ACC112 (cell line): ENCODE measurements at regions not wholly inside any gene's neighbourhood (a gene's known extent, or its start where the extent isn't known, plus 50 kb on each side); places are given as distances from the start of the nearest gene placed in this dataset.
"Not testable (repeated sequence)": the region's sequence is repeated elsewhere in the genome, so short reads cannot be mapped to it uniquely, and the experiment has no call there.

Experiments used
- H2AFZ ChIP-seq: fragments of 200-600 bp; sonication (generic); one replicate; pipeline ENCODE4 v1.6.0; 2017; ENCODE audit warnings: antibody characterized with exemption, low read length; ENCODE audit not compliant: unreplicated experiment
- H3K27ac ChIP-seq: fragments of 200-600 bp; sonication (generic); 2 replicates; pipeline ENCODE4 v1.5.1; 2014; ENCODE audit warnings: low read depth, mild to moderate bottlenecking, antibody characterized with exemption, low read length, moderate library complexity
- H3K27me3 ChIP-seq: fragments of 200-600 bp; sonication (generic); 2 replicates; pipeline ENCODE4 v1.6.1; 2014; ENCODE audit warnings: mild to moderate bottlenecking, antibody characterized with exemption, low read length, moderate library complexity, mixed read lengths; ENCODE audit not compliant: insufficient read depth
- H3K36me3 ChIP-seq: fragments of 200-600 bp; sonication (generic); 2 replicates; pipeline ENCODE4 v1.6.1; 2016; ENCODE audit warnings: mild to moderate bottlenecking, antibody characterized with exemption, low read length, moderate library complexity, mixed read lengths; ENCODE audit not compliant: insufficient read depth
- H3K4me1 ChIP-seq: fragments of 200-600 bp; sonication (generic); one replicate; pipeline ENCODE4 v1.6.1; 2016; ENCODE audit warnings: low read length, mixed read lengths; ENCODE audit not compliant: insufficient read depth, unreplicated experiment, control insufficient read depth
- H3K4me3 ChIP-seq: fragments of 200-600 bp; sonication (generic); 2 replicates; pipeline ENCODE4 v1.5.1; 2014; ENCODE audit warnings: mild to moderate bottlenecking, low read depth, low read length
- H3K79me2 ChIP-seq: fragments of 200-600 bp; sonication (generic); one replicate; pipeline ENCODE4 v1.6.0; 2016; ENCODE audit warnings: low read length; ENCODE audit not compliant: control insufficient read depth, unreplicated experiment, insufficient read depth

DNA sequence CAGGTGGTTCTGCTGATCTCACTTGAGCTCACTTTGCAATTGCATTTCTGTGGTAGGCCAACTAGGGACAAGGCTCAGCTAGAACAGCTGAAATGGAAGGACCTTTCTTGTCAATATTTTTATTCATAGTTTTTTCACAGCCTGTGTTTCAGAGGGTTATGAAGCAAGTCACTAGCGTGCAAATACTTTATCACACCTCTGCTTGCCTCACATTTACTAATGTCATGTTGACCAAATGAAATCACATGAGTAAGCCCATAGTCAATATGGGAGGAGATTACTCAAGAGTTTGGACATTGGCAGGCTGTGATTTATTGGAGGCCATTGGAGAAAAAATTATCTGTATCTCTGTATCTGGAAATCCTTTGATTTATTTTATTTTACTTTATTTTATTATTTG, 628.3 kb upstream of the EPHA5 start:
- peaks cover 7% of the 10 kb centered on the region for H3K4me1 ChIP-seq
- no peak overlapping the region for H2AFZ ChIP-seq
- no peaks in the 10 kb centered on the region for H3K79me2 ChIP-seq
- H3K27me3 ChIP-seq = no peaks in the 10 kb centered on the region
- no peak overlapping the region for H3K27ac ChIP-seq
- H3K4me3 ChIP-seq = no peak overlapping the region
- H3K36me3 ChIP-seq = no peaks in the 10 kb centered on the region

DNA sequence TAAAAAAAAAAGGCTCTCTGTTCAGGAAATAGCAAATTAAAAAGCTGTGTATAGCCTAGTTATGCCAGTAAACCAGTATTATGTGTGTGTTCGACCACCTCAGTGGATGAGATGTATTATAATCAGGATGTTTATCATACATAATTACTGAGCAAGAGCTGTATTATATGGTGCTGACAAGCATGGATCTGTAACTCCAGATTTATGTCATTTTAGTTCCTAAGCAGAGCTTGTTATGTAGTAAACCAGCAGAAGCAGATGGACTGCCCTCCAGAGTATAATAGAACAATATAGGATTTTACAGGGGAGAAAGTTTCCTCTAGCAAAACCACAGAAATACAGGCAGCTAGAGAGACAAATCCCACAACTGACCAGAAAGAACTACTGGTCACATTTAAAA, 627.4 kb upstream of the EPHA5 start:
- Histone ChIP-seq H3K27me3 (no peaks in the 10 kb centered on the region), H3K27ac (no peak overlapping the region), H3K79me2 (no peaks in the 10 kb centered on the region), H2AFZ (no peak overlapping the region), H3K4me3 (no peak overlapping the region), H3K4me1 (peaks cover 7% of the 10 kb centered on the region), H3K36me3 (no peaks in the 10 kb centered on the region)

DNA sequence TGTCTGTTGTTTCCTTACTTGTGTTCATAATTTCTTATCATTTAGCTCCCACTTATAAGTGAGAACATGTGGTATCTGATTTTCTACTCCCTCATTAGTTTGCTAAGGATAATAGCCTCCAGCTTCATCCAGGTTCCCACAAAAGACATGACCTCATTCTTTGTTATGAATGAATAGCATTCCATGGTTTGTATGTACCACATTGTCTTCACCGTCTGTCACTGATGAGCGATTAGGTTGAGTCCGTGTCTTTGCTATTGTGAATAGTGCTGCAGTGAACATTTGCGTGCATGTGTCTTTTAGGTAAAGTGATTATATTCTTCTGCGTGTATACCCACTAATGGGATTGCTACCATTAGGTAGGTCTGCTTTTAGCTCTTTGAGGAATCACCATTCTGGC, 624.3 kb upstream of the EPHA5 start:
- no peaks in the 10 kb centered on the region for H3K27me3 ChIP-seq
- H3K4me3 ChIP-seq = no peak overlapping the region
- no peaks in the 10 kb centered on the region for H3K79me2 ChIP-seq
- H2AFZ ChIP-seq = no peak overlapping the region
- H3K36me3 ChIP-seq = no peaks in the 10 kb centered on the region
- H3K4me1 ChIP-seq = peaks cover 1% of the 10 kb centered on the region
- no peak overlapping the region for H3K27ac ChIP-seq

DNA sequence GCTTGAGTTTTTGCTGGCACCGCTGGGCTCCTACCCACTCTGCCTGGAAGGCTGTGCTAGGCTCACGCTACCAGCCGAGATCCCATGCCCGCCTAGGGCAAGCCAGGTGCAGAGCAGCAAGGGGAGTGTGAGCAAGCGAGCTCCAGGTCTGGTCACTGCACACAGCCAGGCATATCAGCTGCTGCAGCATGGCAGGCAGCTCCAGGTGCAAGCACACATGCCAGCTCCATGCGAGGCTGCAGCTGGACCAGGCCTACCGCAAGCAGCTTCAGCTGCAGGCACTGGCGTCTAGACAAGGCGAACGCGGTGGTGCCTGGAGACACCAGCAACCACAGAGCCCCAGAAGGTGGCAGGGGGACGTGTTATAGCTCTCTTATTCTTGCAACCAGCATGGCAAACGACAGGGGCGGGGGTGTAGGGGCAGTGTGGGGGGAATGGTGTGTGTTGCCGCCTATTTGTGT, 614.7 kb upstream of the EPHA5 start:
- H3K27me3 ChIP-seq = no peaks in the 10 kb centered on the region
- H3K36me3 ChIP-seq = no peaks in the 10 kb centered on the region
- no peaks in the 10 kb centered on the region for H3K79me2 ChIP-seq
- H3K4me1 ChIP-seq = no peaks in the 10 kb centered on the region
- H2AFZ ChIP-seq = no peak overlapping the region
- no peak overlapping the region for H3K4me3 ChIP-seq
- no peak overlapping the region for H3K27ac ChIP-seq

DNA sequence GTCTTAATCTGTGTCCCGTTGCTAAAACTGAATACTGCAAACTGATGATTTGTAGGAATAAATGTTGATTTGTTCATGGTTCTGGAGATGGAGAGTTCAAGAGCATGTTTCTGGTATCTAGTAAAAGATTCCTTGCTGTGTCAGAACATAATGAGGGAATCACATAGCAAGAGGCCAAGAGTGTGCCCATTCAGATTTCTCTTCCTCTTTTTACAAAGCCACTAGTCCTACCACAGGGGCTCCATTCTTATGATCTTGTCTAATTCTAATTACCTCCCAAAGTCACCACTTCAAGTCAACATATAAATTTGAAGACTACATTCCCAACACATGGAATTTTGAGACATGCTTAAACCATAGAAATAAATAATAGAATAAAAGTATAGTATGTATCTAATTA, 608.8 kb upstream of the EPHA5 start:
- Histone ChIP-seq H3K4me3 (no peak overlapping the region), H2AFZ (no peak overlapping the region), H3K36me3 (no peaks in the 10 kb centered on the region), H3K79me2 (no peaks in the 10 kb centered on the region), H3K27me3 (no peaks in the 10 kb centered on the region), H3K4me1 (no peaks in the 10 kb centered on the region), H3K27ac (no peak overlapping the region)

GRCh38 chr4:66275411-66276038, 605.2 kb upstream of the EPHA5 start:
- Histone ChIP-seq H3K4me3 (no peak overlapping the region), H3K4me1 (no peaks in the 10 kb centered on the region), H3K27me3 (no peaks in the 10 kb centered on the region), H3K79me2 (no peaks in the 10 kb centered on the region), H3K27ac (no peak overlapping the region), H2AFZ (no peak overlapping the region), H3K36me3 (no peaks in the 10 kb centered on the region)

GRCh38 chr4:66273110-66273509, 602.8 kb upstream of the EPHA5 start:
- no peak overlapping the region for H2AFZ ChIP-seq
- H3K27ac ChIP-seq = no peak overlapping the region
- H3K4me3 ChIP-seq = no peak overlapping the region
- no peaks in the 10 kb centered on the region for H3K27me3 ChIP-seq
- H3K4me1 ChIP-seq = no peaks in the 10 kb centered on the region
- H3K79me2 ChIP-seq = no peaks in the 10 kb centered on the region
- H3K36me3 ChIP-seq = no peaks in the 10 kb centered on the region

GRCh38 chr4:66270356-66270755, 600.1 kb upstream of the EPHA5 start:
- not testable (repeated sequence) for H3K36me3 ChIP-seq, H3K4me1 ChIP-seq, H3K27me3 ChIP-seq, H2AFZ ChIP-seq, H3K27ac ChIP-seq, H3K79me2 ChIP-seq, H3K4me3 ChIP-seq

DNA sequence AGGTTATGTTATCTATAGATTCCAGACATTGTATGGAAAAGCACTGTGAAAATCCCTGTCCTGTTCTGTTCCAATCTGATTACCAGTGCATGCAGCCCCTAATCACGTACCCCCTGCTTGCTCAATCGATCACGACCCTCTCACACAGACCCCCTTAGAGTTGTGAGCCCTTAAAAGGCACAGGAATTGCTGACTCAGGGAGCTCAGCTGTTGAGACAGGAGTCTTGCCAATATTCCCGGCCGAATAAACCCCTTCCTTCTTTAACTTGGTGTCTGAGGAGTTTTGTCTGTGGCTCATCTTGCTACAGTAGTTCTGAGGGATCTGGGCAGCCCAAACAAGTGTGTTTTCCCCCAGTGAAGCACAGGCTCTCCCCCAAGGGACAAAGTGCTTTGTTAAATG, 596.3 kb upstream of the EPHA5 start:
- not testable (repeated sequence) for H3K36me3 ChIP-seq, H3K4me1 ChIP-seq, H3K79me2 ChIP-seq, H3K27ac ChIP-seq, H3K27me3 ChIP-seq, H2AFZ ChIP-seq, H3K4me3 ChIP-seq

DNA sequence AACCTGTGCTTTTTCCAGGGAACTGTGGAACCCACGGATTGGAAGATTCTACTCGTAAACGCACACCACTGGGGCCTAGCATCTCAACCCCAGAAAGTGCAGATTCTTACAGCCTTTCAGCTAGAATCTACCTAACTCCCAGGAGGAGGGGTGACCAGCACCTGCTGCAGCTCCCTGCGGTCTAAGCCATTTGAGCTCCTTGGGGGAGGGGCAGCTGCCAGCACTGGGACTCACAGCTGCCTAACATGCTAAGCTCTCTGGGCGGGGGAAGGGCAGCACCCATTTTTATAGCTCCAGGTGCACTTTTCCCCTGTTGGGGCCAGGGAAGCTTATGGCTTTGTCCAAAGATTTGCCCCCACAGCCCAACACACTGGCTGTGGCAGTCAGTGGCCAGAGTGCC, 595.7 kb upstream of the EPHA5 start:
- Histone ChIP-seq H3K27me3 (no peaks in the 10 kb centered on the region), H3K4me1 (no peaks in the 10 kb centered on the region), H3K27ac (no peak overlapping the region), H3K79me2 (no peaks in the 10 kb centered on the region), H2AFZ (no peak overlapping the region), H3K4me3 (no peak overlapping the region), H3K36me3 (no peaks in the 10 kb centered on the region)

DNA sequence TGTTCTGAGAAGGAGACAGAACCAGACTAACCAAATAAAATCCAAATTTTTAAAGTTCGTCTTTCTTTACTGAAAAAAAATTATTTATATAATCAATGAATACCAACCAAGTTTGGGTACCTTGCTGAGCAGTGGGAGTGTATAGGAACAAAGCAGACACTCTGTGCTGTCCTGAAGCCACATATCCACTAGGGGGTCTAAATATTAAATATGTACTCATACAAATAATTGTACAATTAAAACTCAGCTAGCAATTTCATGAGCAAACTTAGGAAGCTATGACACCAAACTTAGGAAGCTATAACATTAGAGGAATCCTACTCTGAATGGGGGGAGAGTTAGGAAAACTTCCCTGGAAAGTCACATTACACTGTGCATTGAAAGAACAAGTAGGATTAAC, 582.0 kb upstream of the EPHA5 start:
- no peaks in the 10 kb centered on the region for H3K36me3 ChIP-seq
- H2AFZ ChIP-seq = no peak overlapping the region
- H3K4me1 ChIP-seq = no peaks in the 10 kb centered on the region
- H3K27me3 ChIP-seq = no peaks in the 10 kb centered on the region
- H3K27ac ChIP-seq = no peak overlapping the region
- no peak overlapping the region for H3K4me3 ChIP-seq
- no peaks in the 10 kb centered on the region for H3K79me2 ChIP-seq
